HG02759 (cell line): ENCODE measurements at regions not wholly inside any gene's neighbourhood (a gene's known extent, or its start where the extent isn't known, plus 50 kb on each side); places are given as distances from the start of the nearest gene placed in this dataset.
"Not testable (repeated sequence)": the region's sequence is repeated elsewhere in the genome, so short reads cannot be mapped to it uniquely, and the experiment has no call there.

Experiments used
- ATAC-seq: cut with Tn5 transposase; IDR thresholded peaks from one replicate; pipeline ENCODE4 v1.9.1; 2021; ENCODE audit warnings: mild to moderate bottlenecking, moderate library complexity; ENCODE audit not compliant: unreplicated experiment

DNA sequence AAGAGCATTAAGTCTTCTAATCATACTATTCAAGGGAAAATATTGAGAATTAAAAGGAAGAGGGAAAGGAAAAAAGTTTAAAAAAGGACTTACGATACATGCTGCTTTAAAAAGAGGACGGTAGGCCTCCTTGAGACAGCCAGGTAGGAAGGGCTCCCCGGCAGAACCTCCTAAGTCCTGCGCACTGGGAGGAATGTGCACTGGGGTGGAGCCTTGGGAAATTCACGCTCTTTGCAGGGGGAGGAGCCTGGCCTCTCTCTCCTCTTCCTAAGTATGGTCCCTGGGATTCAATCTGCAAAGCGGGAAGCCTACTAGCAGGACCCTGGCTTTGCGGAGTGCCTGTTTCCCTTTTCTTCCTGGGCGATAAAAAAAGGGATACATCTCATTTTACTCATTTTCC lies 553.0 kb downstream of the RPS29 start:
- no peak for ATAC-seq

DNA sequence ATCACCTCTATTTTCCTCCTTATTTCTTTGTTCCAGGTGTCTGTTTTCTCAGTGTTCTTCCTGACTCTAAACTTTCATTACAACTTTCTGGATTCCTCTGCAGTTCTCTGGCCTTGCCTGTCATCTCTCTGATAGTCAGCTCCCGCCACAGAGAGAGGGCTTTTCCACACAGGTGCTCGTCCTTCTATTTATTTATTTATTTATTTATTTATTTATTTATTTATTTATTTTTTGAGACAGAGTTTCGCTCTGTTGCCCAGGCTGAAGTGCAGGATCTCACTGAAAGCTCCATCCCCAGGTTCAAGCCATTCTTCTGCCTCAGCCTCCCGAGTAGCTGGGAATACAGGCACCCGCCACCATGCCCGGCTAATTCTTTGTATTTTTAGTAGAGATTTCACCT lies 554.5 kb downstream of the RPS29 start:
- not testable (repeated sequence) for ATAC-seq

DNA sequence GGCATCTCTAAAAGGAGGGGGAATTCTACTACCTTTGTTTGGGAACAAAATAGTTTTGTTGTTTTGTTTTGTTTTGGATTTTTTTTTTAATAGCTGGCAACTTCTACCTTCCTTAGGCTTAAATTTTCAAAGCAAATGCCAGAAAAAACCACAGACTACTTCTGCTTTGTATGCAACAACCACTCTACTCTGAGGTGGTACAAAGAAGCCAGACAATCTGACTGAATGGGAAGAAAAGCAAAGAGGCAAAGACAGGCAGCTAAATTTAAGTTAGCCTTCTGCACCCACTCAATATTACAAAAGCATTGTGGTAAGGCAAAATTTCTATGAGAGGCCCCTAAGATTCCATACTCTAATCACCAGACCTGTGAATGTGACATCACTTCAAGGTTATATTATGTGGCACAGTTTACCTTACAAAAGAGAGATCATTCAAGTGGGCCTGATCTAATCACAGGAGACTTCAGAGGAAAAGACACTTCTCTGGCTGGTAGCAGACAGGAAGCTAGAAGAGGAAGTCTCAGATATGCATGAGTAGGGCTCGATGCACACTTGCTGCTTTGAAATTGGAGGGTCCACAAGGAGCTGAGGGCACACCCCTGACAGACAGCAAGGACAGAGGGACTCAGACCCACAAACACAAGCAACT lies 566.6 kb downstream of the RPS29 start:
- ATAC-seq, result peak; percentile 71

DNA sequence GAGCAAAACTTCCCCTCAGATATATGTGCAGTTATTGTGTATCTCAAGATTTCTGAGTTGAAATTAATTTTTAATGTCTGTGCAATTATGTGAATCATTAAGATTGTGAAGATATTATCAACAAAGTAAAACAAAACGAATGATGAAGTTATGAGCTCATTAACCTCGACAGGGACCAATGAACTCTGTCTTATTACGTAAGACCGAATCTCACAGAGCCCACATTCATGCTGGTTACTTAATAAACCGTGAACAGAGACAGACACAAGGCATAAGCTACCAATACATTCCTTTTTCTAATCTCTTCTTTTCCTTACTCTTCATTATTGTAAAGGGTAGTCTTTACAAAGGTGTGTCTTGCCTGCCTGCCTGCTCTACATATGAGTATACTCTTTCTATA lies 568.7 kb downstream of the RPS29 start:
- no peak for ATAC-seq

DNA sequence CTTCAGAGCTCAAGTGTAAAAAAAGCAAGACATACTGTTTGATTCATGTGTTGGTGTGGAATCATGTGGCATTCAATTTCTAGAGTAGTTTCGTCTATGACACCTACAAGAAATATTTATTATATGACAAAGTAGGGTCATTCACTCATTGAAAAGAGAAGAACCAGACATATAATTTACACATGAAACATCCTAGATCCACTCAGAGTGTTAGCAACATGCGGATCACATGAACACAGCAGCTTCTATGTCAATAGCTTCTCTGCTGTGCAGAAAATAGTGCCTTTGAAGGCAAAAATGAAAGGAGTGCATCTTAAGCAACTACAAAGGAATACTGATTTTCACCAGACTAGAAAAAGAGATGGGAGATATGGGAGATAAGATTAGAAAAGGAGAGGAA lies 569.8 kb downstream of the RPS29 start:
- ATAC-seq, result no peak

DNA sequence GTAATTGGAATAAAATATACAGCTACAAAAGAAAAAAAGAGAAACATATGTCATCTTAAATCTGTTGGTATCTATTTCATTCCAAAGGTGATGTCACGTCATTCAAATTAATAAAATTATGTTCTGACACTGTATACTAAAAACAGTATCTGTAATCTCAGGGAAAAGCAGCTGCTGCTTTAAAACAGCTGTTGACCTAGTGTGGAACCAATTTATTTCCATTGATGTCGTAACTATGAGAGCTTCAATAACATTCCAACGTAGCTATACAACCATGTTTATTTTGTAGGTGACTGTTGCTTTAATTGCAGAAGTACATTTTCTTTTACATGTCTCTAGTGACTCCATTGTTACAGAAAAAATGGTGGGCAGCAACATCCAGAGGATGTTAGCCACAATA lies 571.7 kb downstream of the RPS29 start:
- ATAC-seq, result no peak

DNA sequence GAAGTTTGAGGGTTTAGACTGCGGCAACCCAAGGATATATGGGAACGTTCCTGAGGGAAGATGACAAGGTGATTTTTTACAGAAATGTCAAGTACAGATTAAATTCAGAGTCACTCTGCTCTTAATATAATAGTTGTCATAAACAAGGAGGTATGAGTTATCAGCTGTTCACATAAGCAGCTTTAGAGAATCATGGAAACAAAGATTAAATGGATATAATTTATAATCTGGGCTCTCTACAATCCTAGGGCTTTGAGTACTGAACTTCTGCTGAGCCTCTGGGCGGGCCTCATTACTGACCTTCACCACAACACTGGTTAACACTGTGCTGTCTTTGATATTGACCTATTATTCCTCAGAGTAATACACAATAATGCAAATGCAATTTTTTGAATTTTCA lies 577.8 kb downstream of the RPS29 start:
- no peak for ATAC-seq

DNA sequence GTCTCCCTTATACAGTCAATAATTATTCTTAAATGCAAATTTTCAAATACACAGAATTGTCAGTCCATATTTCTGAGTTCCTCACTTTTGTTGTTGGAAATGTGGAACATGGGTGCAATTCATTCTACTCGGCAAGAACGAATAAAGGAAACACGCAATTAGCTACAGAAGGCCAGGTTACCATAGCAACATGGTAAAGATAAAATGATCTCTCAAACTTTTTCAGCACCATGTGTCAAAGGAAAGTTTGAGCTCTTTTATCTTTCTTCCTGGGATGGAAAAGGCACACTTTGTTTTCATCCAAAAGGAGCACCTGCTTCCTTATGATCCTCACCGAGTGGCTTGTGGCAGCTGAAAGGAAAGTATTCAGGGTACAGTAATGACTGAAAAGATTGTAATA lies 595.0 kb downstream of the RPS29 start:
- no peak for ATAC-seq

DNA sequence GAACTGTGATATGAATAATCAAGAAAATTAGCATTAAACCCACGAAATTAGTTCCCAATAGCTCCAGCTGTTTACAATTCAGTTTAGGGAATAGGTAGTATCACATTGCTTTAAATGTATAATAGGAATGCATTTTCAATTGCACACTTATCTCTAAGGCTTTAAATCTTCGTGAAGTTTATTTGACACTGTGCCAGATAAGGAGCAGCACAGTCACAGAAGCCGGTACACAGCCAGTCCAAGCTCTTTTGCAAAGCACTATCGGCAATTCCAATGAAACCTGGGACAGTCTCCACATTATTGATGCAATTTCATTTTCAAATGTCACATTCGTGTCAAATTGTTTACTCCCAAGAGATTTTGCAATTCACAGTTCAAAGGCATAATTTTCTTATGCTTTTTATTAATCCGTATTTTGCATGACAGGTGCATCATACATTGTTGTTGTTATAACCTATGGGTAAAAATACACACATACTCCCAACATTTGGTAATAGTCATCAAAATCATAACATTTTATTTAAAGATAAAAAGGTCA lies 602.8 kb downstream of the RPS29 start:
- ATAC-seq, result no peak

DNA sequence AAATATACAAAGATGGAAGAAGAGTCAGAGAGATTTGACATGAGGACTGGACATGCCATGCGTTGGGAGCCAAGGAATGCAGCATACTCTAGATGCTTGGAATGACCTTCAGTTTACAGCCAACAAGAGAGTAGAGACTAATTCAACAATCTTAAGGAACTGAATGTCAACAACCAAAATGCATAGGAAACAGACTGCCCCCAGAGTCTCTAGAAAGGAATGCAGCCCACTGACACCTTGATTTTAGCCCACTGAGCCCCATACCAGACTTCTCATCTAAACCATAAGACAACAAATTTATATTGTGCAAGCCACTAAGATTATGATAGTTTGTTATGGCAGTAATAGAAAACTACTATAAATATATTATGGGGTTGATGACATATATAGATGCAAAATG lies 611.2 kb downstream of the RPS29 start:
- no peak for ATAC-seq

DNA sequence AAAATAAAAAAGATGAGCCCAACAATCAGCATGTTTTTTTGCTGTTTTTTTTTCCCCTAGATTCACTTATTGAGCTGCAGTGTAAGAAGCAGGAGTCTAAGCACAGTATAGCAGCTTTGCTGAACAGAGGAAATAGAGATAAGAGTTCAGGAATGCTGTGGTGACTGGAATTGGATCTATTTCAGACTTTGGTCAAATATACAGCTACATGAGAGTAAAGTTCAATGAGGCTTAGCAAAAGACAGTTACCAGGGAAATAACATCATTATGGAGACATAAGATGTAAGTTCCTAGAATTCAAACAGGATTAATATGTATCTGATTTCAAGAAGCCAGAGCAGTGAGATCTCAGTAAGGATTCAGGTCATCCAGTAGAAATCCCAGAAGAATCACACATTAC lies 613.0 kb downstream of the RPS29 start:
- ATAC-seq, result no peak

DNA sequence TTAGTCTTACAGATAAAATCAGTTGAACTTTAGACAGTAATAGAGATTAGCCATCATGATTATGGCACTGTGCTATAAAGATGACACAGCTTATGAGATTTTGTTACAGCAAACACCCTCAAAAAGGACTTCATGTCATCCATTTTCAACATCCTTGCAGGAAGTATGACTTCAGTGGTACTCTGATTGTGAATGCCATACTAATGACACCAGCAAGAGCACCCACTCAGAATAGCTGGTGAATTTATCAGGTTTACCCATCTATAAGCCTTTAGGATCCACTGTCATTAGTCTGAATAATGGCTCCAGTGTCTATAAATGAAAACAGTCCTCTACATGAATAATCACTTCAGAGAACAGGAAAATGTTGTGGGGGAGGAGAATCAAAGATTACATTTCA lies 615.2 kb downstream of the RPS29 start:
- no peak for ATAC-seq

DNA sequence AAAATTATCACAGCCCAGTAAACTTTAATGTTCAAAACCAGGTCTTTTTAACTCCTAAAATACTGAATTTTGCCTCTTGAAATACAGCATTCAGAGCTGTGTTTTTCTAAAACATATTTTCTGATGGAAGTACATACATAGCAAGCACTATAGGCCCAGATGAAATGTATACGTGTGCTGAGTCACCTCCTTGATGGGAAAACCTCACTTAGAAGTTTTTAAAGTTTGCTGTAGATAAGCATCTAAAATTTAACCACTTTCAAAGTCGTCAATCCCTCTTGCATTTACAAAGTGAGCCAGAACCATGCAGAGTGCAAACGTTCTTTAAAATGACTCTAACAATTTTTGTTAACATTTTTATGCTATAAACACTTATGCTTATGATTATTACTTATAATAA lies 618.8 kb downstream of the RPS29 start:
- no peak for ATAC-seq

DNA sequence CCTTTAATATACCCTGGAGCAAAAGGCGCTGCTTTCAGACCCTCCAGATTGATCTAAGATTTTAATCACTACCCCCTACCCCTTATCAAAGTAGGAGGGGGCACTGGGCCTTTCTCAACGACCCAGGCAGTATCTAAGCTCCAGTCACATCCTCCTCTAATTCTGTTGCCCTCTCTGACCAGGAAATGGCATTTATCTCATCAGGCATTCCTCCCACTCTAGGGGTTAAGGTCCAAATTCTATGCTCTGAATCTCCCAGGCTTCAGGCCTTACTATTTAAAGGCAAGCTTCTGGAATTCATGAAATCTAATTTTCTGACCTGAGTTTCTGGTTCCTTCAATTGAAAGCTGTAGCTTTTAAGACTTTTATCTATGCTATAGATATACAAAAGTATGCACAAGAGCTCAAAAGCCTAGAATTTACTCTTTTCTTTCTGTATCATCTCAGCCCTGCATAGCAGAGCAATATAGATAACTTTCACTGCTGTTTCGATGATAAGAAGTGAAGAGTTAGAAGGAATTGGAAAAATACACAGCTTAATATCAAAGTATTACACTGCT lies 622.9 kb downstream of the RPS29 start:
- no peak for ATAC-seq

DNA sequence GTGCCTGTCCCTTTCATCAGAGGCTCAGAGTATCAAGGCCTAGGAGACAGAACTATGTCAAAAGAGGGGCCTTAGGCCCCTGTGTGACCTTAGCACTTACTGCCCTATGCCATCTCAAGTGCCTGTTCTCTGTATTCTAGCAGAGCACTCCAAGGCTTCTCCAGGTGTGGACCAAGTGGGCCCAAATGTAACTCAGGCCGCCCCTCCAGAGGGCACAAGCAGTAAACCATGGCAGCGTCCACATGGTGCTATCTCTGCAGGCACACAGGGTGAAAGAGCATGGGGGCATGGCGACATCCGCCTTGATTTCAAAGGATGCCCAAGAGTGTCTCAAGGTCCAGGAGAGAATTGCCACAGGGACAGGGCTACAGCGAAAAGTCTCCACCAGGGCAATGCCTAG lies 628.7 kb downstream of the RPS29 start:
- no peak for ATAC-seq

DNA sequence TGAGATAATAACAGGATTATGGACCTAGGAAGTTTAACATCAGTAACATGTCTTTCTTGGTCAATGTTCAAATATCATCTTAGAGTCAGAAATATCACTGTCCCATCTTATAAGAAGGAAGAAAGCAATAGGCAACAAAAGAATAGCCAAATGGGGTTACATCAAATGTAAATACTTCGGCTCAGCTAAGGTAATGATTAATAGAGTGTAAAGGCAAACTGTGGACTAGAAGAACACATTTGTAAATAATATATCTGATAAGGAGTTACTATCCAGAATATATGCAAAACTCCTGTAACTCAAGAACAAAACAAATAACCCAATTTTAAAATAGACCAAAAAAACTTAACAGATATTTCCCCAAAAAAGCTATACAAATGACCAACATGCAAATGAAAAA lies 630.3 kb downstream of the RPS29 start:
- no peak for ATAC-seq

DNA sequence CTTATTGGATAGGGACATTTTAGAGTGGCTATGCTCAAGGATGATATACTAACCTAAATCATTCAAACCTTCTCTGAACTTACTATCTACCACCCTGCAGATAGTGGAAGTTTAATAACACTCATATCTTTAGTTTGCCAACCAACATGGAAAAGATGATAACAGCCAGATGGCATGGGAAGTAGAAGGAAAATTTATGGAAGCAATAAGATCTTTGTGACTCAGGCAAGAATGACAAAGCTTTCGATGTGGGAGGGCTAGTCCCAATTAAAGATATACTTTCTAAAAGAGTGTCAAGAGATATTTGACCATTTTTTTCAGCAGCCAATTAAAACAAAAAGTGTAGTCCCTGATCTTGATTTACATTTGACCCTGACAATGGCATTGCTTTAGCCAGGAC lies 631.7 kb downstream of the RPS29 start:
- ATAC-seq, result no peak

DNA sequence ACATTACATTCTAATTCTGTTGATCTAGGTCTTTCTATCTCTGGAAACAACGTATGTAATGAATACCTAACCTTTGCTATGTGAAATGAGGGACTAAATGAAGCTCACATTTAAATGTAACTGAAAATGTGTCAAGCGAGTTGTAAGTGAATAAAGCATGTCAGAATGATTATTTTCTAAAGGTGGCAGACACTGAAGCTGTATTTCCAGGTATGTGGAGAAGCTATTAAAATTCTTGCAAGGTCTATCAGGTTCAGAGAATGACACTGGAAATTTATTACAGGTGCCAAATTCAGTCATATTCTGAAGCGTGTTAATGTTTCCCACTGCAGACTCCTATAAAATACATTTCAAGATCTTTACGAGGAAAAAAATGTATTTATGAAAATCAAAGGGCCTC lies 641.4 kb downstream of the RPS29 start:
- ATAC-seq, result no peak

DNA sequence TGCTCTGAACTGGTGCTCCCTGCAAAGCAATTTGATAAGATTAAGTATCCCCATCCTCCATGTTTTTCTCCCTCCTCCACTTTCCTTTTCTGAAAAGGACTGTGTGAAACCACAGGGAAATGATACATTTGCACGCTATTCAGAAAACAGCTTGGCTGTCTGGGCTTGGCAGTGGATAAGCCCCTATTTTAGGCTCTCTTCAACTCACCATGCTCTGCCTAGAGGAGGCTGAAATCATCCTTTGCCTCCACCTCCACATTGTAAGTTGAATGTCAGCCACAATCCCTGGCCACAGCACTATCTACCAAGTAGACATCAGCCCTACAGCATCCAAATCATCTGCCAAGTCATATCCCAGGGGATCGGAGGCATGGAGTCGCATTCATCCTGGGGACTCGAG lies 642.3 kb downstream of the RPS29 start:
- ATAC-seq, result no peak

DNA sequence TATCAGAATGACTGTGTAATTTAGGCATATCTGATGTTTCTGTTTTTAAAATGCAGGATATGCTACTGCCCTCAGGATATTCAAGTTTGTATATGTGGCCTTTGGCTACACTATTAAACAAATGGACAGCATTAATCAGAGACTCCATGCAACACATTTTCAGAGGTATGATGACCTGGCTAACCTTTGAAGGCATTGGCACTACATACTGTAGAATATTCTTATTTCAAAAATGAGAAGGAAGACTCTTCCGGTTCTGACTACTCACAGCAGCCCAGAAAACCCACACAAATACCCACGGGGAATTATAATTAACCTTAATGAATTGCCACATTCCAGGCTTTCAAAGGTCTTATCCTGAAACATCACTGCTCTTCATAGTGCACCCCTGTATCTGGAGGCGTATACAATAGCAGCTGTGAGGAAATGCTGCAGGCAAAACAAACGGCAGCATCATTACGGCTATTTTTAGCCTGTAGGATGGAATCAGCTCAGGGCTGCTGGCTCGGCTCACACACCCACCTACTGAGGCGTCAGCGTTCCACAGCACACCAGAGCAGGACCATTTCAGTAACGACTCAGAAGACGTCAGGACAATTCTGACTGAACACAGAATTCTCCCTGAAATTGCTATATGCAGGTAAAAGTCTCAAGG lies 648.5 kb downstream of the RPS29 start:
- ATAC-seq, result no peak

DNA sequence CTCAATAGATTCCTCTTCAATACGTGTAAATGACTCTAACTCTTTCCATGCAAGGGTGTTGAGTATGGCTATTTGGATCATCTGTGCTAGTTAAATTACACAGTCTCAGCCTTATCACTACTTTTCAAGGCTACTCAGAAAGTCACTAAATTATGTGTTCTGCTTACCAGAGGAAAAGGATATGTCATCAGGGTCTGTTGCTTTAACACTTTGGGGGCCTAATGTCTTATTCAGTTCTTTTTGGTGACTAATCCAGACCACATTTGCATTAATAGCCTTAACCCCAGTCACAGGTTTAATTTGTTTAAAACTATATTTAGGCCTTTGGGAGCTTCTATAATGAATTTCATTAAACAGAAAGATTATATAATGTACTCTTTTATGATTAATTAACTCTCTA lies 649.3 kb downstream of the RPS29 start:
- no peak for ATAC-seq

DNA sequence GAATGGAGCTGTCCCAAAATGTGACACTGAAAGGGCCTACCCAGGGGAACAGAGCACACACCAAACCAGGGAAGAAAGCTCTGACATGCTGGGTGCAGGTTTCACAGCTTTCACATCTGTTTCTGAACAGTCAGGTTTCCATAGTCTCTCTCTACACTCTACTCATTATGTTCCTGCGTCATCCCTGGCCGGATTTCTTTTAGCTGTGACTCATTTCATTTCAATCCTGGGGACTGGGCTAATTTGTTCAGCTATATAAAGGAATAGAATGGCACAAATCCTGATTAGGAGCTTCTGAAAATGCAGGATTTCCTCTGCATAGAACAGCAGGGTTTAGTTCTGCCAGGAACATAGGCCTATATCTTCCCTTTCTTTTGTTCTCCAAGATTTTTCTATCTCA lies 649.8 kb downstream of the RPS29 start:
- no peak for ATAC-seq

DNA sequence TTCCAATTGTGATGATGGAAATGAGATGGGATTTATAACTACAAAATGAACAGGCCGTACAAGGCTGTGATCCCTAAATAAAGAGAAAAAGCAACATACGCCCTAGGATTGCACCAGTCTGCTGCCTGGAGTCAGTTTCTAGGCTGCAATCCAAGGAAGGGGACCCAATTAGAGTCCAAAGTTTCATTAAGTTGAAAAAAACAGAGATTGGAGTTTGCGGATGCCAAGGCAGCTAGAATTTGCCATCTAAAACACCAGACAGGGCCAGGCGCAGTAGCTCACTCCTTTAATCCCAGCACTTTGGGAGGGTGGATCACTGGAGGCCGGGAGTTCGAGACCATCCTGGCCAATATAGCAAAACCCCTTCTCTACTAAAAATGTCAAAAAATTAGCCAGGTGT lies 661.0 kb downstream of the RPS29 start:
- ATAC-seq, result no peak
